ENCODE measurements at regions not wholly inside any gene's neighbourhood (a gene's known extent, or its start where the extent isn't known, plus 50 kb on each side); places are given as distances from the start of the nearest gene placed in this dataset.

GRCh38 chr20:39269493-39270217 is 307.5 kb downstream of the DHX35 start:
- Histone ChIP-seq H4K20me1 (ENCODE audit: low read length) (no peaks in the 10 kb centered on the region), H3K27me3 (ENCODE audit: low read length) (no peaks in the 10 kb centered on the region), H3K79me2 (ENCODE audit: low read length) (no peaks in the 10 kb centered on the region), H3F3A (ENCODE audit: low read length, unreplicated experiment) (no peaks in the 10 kb centered on the region), H3K4me3 (ENCODE audit: low read length) (no peak overlapping the region), H2AFZ (ENCODE audit: low read length) (no peak overlapping the region), H3K4me1 (ENCODE audit: insufficient read depth, low read length) (no peaks in the 10 kb centered on the region), H3K4me2 (ENCODE audit: low read length) (no peak overlapping the region), H3K36me3 (ENCODE audit: low read depth, low read length) (no peaks in the 10 kb centered on the region), H3K9me2 (replicated peaks; ENCODE audit: low read length) (no peaks in the 10 kb centered on the region), H3K27ac (ENCODE audit: low read length) (no peak overlapping the region), H3K9ac (ENCODE audit: low read length) (no peak overlapping the region), H3K9me3 (ENCODE audit: low read length) (no peaks in the 10 kb centered on the region)
- DNase-seq (no peak), ATAC-seq (no peak)
- intact Hi-C loops (cut with micrococcal nuclease) = no loop called here
- ChIA-PET POLR2A (ENCODE audit: unreplicated experiment) (no interaction called here), CTCF (no interaction called here)
- TF ChIP-seq CTCF (conservative IDR thresholded peaks at IDR 0.05; ENCODE audit: low read depth, low read length) = no peak
- no peak for TF ChIP-seq EZH2 (IDR thresholded peaks at IDR 0.05; ENCODE audit: low read length, unreplicated experiment)
- no peak for TF ChIP-seq EZH2phosphoT487 (IDR thresholded peaks at IDR 0.05; ENCODE audit: borderline replicate concordance, low read length)
- BruUV-seq (replicated peaks) = no TSS peak

GRCh38 chr20:39268981-39269461 is 306.9 kb downstream of the DHX35 start:
- H4K20me1 ChIP-seq (ENCODE audit: low read length) = no peaks in the 10 kb centered on the region
- H3K4me3 ChIP-seq (ENCODE audit: low read length) = no peak overlapping the region
- H3K9ac ChIP-seq (ENCODE audit: low read length) = no peak overlapping the region
- H3K79me2 ChIP-seq (ENCODE audit: low read length) = no peaks in the 10 kb centered on the region
- CTCF ChIA-PET = no interaction called here
- no peak overlapping the region for H3K4me2 ChIP-seq (ENCODE audit: low read length)
- BruUV-seq (replicated peaks) = no TSS peak
- no peaks in the 10 kb centered on the region for H3K36me3 ChIP-seq (ENCODE audit: low read depth, low read length)
- POLR2A ChIA-PET (ENCODE audit: unreplicated experiment) = no interaction called here
- peak; percentile 84 for TF ChIP-seq CTCF (conservative IDR thresholded peaks at IDR 0.05; ENCODE audit: low read depth, low read length)
- no peak for TF ChIP-seq EZH2 (IDR thresholded peaks at IDR 0.05; ENCODE audit: low read length, unreplicated experiment)
- H3K27me3 ChIP-seq (ENCODE audit: low read length) = no peaks in the 10 kb centered on the region
- DNase-seq (peak; percentile 41), ATAC-seq (peak; percentile 75)
- no peak overlapping the region for H3K27ac ChIP-seq (ENCODE audit: low read length)
- no peaks in the 10 kb centered on the region for H3K9me2 ChIP-seq (replicated peaks; ENCODE audit: low read length)
- no peaks in the 10 kb centered on the region for H3K9me3 ChIP-seq (ENCODE audit: low read length)
- H3K4me1 ChIP-seq (ENCODE audit: insufficient read depth, low read length) = no peaks in the 10 kb centered on the region
- intact Hi-C loops (cut with micrococcal nuclease) = no loop called here
- H3F3A ChIP-seq (ENCODE audit: low read length, unreplicated experiment) = no peaks in the 10 kb centered on the region
- H2AFZ ChIP-seq (ENCODE audit: low read length) = no peak overlapping the region

GRCh38 chr20:39268491-39268951 is 306.4 kb downstream of the DHX35 start:
- Histone ChIP-seq H3F3A (ENCODE audit: low read length, unreplicated experiment) (no peaks in the 10 kb centered on the region), H3K4me3 (ENCODE audit: low read length) (no peak overlapping the region), H3K9ac (ENCODE audit: low read length) (no peak overlapping the region), H3K27ac (ENCODE audit: low read length) (no peak overlapping the region), H3K9me3 (ENCODE audit: low read length) (no peaks in the 10 kb centered on the region), H2AFZ (ENCODE audit: low read length) (no peak overlapping the region), H3K27me3 (ENCODE audit: low read length) (no peaks in the 10 kb centered on the region), H3K9me2 (replicated peaks; ENCODE audit: low read length) (no peaks in the 10 kb centered on the region), H3K36me3 (ENCODE audit: low read depth, low read length) (no peaks in the 10 kb centered on the region), H3K79me2 (ENCODE audit: low read length) (no peaks in the 10 kb centered on the region), H3K4me2 (ENCODE audit: low read length) (no peak overlapping the region), H3K4me1 (ENCODE audit: insufficient read depth, low read length) (no peaks in the 10 kb centered on the region), H4K20me1 (ENCODE audit: low read length) (no peaks in the 10 kb centered on the region)
- POLR2A ChIA-PET (ENCODE audit: unreplicated experiment) = no interaction called here
- CTCF ChIA-PET = no interaction called here
- BruUV-seq (replicated peaks) = no TSS peak
- TF ChIP-seq CTCF (conservative IDR thresholded peaks at IDR 0.05; ENCODE audit: low read depth, low read length) (no peak), EZH2phosphoT487 (IDR thresholded peaks at IDR 0.05; ENCODE audit: borderline replicate concordance, low read length) (no peak), EZH2 (IDR thresholded peaks at IDR 0.05; ENCODE audit: low read length, unreplicated experiment) (no peak)
- intact Hi-C loops (cut with micrococcal nuclease) = no loop called here
- no peak for ATAC-seq
- no peak for DNase-seq
